GM18520 (cell line): ENCODE measurements at regions not wholly inside any gene's neighbourhood (a gene's known extent, or its start where the extent isn't known, plus 50 kb on each side); places are given as distances from the start of the nearest gene placed in this dataset.

Experiments
- ATAC-seq: cut with Tn5 transposase; IDR thresholded peaks from one replicate; pipeline ENCODE4 v1.9.1; 2021; ENCODE audit not compliant: unreplicated experiment

GRCh38 chr2:217286833-217287232 is 427.0 kb upstream of the TNP1 start:
- ATAC-seq: no peak

DNA sequence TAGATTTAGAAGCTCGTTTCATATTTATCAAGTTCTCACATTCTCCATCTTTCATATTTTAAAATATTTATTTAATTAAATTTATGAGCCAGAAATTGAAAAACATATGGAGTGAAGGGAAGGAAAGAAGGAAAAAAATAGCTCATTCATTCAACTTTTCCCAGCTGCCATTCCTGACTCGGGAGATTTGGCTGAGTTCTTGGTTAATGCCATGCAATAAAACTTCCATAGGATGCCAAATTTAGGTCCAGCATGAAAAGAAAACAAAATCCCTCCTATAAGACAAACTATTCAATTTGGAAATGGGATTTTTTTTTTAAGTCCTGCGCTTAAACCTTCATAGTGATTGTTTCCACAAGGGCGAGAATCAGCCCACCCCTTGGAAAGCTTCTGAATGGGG is 426.1 kb upstream of the TNP1 start:
- no peak for ATAC-seq

- no peak for ATAC-seq
These were observed 423.6 kb upstream of the TNP1 start for GRCh38 chr2:217283460-217283859.

DNA sequence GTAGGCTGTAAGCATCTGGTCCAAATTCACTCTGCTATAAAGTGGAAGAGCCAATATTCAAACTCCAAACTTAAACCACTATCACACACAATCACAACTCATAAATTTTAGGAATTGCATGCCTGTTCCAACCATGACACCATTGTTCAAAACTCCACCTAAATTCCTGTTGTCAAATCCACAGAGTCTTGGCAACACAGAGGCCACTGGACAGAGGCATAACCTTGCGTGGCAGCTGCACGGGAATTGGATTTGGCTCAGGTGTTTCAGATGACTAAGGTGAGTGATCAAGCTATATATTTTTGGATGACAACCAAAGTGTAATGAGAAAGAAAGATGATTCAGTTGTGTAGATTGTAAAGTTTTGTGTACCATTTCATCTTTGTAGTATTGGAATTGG is 422.7 kb upstream of the TNP1 start:
- ATAC-seq: no peak

- no peak for ATAC-seq
These were observed 419.7 kb upstream of the TNP1 start for GRCh38 chr2:217279556-217279955.

- ATAC-seq: no peak
These were observed 419.3 kb upstream of the TNP1 start for GRCh38 chr2:217279140-217279539.

DNA sequence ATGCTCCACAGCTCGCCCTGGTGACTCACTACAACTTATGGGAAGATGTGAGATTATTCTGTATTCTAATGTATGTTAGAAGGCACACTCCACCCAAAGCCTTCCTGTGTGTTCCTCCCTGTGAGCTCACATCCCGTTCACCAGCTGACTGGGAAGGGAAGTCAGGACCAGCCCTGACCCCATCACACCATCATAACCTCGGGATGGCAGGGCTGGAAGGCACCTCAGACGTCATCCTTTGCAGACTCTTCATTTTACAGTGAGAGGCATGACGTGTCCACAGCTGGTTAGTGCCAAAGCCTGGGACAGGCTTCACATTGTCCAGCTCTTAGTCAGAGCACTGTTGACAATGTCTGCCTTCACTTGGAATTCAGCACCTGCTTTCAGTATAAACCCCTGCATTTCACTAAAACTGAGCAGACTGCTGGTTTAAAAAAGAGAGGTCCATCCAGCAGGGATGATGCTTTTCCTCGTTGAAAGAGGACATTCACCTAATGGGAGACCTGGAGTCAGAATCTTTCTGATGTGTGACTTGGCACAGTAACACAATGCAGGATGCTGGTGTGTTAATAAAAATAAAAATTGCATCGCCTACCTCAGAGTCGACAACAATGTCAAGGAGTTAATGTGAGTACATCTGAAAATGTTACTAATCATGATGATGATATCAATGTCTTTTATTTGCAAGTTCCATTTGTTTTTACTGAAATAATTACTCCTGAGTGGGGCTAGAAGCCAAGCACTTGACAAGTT is 418.0 kb upstream of the TNP1 start:
- no peak for ATAC-seq

DNA sequence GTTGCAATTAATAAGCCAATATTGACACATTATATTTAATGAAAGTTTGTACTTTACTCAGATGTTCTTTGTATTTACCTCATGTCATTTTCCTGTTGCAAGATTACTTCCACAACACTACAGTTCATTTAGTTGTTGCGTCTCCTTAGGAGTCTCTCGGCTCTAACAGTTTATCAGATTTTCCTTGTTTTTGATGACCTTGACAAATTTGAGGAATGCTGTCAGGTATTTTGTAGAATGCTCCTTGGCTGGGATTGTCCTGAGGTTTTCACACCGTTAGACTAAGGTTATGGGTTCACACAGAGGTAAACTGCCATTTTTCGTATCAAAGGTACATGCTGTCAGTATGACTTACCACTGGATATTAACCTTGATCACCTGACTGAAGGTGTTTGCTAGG is 416.6 kb upstream of the TNP1 start:
- no peak for ATAC-seq

- ATAC-seq: no peak
These were observed 415.2 kb upstream of the TNP1 start for GRCh38 chr2:217275091-217275490.

- ATAC-seq: no peak
These were observed 414.7 kb upstream of the TNP1 start for GRCh38 chr2:217274578-217274977.

GRCh38 chr2:217273851-217274250 is 414.0 kb upstream of the TNP1 start:
- no peak for ATAC-seq

GRCh38 chr2:217273162-217273561 is 413.3 kb upstream of the TNP1 start:
- no peak for ATAC-seq

GRCh38 chr2:217271813-217272212 is 411.9 kb upstream of the TNP1 start:
- ATAC-seq: no peak

DNA sequence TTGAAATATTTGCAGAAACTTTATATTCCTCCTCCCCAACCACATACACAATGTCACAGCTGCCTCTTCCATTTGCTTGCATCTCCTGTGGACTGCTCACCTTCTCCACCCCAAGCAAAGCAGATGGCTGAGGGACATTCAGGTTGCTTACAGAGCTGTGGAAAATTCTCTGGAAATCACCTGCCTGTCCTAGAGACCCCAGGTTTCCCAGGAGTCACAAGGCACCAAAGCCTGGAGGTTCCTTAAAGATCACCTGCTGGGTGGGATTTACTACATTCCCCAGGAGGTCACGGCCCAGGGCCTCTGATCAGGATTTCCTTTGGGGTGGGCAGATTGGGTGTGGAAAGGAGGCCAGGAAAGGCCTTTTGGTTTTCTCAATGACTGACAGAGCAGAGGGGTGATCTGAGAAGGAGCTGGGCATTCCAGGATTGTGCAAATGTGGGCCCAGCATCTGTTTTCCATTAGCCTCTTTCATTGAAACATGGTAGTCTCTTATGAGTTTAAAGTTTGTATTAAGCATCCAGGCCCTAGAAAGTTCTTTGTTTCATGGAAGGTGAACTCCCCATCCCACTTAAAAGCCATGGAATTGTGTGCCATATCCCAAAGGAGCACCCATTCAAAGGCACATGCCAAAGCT is 410.7 kb upstream of the TNP1 start:
- ATAC-seq: no peak

DNA sequence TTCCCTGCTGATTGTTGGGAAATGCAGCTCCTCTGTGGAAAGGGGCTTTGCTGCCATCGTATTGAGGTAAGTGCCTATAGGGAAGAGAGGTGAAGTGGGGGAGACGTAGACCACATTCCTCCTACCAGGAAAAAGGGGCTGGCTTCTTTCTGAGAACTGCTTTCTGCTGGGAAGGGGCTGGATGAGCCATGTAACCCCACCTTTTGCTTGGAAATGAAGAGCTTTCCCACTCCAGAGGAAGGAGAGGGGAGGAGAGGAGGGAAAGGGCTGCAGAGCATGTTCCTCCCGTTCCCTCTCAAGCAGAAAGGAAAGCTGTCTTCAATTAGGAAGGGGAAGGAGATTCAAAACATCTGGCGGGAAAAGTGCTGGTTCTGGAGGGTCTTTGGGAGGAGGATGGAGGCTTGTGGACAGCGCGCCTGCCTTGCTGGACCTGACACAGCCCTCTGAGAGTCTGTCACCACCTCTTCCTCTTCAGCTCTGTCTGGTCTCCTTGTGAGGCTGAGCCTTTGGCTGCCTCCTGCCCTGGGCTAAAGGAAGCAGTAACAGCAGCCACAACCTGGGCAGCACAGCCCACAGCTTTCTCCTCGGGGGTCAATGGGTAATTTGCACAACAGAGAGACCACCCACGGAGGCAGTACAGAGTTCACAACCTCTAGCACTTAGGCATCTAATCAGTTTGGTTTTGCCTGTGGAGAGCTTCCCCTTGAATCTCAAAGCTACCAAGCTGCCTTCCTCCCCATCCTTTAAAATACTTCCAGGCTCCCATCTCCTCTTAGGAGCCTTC is 410.0 kb upstream of the TNP1 start:
- ATAC-seq: no peak

DNA sequence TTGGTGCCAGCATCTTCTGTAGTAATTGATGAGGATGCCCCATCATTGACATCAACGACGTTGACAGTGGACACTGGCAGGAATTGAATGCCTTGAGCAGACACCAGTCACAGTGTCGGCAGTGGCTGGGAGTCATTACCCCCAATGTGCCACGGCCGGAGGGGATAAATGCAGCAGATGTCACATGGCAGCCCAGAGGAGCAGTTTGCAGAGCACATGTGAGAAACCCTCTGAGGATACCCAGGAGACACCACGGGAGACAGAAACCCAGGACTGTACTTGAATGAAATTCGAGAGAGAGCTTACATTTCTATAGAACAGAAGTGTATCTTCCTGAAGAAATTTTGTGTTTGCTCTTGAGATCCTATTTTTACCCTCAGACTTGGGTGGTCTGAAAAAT is 409.1 kb upstream of the TNP1 start:
- no peak for ATAC-seq

DNA sequence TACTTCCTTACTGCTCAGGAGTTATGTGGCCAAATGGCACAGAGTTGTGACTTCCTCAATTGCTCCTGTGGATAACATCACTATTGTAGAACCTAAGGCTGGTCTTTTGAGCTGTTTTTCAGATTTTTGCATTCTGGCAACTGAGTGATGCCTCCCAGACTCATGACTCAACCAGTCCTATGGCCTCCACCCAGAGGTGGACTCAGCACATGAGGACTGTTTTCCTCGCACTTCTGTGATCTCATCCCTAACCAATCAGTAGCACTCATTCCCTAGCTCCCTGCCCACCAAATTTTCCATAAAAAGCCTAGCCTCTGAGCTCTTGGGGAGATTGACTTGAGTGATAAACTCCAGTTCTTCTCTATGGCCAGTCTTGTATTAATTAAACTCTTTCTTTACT is 407.9 kb upstream of the TNP1 start:
- ATAC-seq: no peak

DNA sequence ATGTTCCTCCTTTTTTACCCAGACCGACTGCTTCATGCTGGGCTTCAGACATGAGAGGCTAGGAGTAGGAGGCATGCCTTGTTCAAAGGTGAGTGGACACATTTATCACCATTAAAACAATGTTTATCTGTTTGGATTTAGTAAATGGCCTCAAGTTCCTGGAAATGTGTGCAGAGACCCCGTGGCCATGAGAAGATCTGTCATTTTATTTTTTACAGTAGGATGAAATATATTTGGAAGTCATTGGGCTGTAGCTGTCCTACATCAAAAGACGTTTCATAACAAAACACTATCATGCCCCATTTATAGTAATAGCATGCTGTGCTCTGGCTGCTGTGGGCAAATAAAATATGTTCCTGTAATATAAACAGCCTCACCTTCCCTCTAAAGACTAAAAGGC is 403.9 kb upstream of the TNP1 start:
- no peak for ATAC-seq

DNA sequence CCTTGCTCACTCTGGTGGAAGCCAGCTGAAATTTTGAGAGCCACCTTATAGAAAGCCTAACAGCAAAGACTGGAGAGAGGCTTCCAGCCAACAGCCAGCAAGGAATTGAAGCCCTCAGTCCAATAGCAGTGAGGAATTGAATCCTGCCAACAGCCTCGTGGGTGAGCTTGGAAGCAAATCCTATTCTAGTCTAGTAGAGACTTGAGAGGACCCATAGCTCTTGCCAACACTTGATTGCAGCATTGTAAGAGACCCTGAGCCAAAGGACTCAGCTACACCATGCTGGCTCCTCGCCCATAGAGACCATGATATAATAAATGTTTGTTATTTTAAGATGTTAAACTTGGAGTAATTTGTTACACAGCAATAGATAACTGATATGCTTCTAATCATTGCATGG is 403.0 kb upstream of the TNP1 start:
- no peak for ATAC-seq

DNA sequence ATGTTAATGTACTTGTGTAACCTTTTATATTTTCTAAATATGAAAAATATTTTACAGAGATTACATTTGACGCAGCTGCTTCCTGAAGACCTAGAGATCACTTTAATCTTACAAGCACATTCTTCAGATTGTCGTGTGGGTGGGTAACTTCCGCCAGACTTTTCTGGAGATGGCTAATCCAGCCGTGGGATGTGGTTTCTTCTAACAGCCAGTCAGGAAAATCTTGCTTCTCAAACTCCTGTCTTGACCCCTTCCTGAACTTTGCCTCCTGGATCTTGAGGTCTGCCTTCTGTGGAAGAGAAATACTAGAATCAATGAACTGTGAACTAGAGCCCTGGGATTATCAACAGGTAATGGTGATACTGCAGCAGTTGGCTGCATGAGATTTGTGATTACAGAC is 401.6 kb upstream of the TNP1 start:
- no peak for ATAC-seq

- no peak for ATAC-seq
These were observed 400.7 kb upstream of the TNP1 start for GRCh38 chr2:217260441-217261115.

DNA sequence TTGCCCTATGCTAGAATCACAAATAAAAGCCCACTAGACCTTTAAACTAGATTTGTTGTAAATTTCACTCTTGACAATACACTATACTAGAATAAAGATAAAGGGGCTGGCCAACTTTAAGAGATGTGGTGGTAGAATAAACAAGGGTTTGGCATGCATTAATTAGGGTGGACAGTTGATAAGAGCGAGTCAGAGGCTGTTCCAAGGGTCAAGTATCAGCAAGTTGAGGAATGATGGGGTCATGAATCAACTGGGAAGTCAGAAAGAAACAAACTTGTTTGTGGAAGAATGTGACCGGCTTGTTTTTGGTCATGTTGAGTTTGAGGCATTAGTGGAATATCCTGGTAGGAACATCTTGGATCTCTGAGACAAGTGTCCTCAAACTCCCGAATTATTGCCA is 398.3 kb upstream of the TNP1 start:
- no peak for ATAC-seq
